ENCODE measurements at regions not wholly inside any gene's neighbourhood (a gene's known extent, or its start where the extent isn't known, plus 50 kb on each side); places are given as distances from the start of the nearest gene placed in this dataset.

DNA sequence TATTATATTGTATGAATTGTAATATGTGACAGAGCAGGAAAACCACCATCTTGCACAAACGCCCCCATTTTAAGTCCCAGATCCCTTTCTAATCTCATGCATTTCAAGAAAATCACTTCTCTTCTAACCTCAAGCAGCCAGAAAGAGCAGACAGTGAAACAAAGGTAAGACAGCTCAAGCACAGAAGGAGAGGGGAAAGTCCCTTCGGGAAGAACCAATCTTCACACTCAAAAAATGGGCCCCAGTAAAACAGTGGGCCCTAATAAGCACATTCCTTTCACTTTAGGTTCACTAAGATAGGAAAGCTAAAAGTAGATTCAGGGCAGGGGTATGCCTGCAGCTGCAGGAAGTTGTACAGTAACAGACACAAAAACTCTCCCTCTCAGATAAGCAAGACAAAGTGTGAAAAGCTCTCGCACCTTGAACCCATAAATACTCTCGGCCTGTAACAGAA lies 1268.7 kb downstream of the SI start:
- TF ChIP-seq NFIC (IDR thresholded peaks at IDR 0.05) = no peak
- no peak for TF ChIP-seq ZBTB7A (IDR thresholded peaks at IDR 0.05; ENCODE audit: low read depth)
- no peak for TF ChIP-seq TAF1 (IDR thresholded peaks at IDR 0.05; ENCODE audit: low read depth)
- TF ChIP-seq EP300 (IDR thresholded peaks at IDR 0.05; ENCODE audit: borderline replicate concordance) = no peak
- no peak for TF ChIP-seq FOXM1 (IDR thresholded peaks at IDR 0.05; ENCODE audit: borderline replicate concordance, low read depth)
- TF ChIP-seq CREB1 (IDR thresholded peaks at IDR 0.05; ENCODE audit: low read depth) = no peak
- TF ChIP-seq, protein P1, sequence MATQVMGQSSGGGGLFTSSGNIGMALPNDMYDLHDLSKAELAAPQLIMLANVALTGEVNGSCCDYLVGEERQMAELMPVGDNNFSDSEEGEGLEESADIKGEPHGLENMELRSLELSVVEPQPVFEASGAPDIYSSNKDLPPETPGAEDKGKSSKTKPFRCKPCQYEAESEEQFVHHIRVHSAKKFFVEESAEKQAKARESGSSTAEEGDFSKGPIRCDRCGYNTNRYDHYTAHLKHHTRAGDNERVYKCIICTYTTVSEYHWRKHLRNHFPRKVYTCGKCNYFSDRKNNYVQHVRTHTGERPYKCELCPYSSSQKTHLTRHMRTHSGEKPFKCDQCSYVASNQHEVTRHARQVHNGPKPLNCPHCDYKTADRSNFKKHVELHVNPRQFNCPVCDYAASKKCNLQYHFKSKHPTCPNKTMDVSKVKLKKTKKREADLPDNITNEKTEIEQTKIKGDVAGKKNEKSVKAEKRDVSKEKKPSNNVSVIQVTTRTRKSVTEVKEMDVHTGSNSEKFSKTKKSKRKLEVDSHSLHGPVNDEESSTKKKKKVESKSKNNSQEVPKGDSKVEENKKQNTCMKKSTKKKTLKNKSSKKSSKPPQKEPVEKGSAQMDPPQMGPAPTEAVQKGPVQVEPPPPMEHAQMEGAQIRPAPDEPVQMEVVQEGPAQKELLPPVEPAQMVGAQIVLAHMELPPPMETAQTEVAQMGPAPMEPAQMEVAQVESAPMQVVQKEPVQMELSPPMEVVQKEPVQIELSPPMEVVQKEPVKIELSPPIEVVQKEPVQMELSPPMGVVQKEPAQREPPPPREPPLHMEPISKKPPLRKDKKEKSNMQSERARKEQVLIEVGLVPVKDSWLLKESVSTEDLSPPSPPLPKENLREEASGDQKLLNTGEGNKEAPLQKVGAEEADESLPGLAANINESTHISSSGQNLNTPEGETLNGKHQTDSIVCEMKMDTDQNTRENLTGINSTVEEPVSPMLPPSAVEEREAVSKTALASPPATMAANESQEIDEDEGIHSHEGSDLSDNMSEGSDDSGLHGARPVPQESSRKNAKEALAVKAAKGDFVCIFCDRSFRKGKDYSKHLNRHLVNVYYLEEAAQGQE (IDR thresholded peaks at IDR 0.05; ENCODE audit: low read depth) = no peak
- no peak for TF ChIP-seq TCF12 (IDR thresholded peaks at IDR 0.05; ENCODE audit: low read depth)
- TF ChIP-seq EGR1 (IDR thresholded peaks at IDR 0.05) = no peak
- TF ChIP-seq TEAD4 (IDR thresholded peaks at IDR 0.05) = no peak
- TF ChIP-seq, protein P2, sequence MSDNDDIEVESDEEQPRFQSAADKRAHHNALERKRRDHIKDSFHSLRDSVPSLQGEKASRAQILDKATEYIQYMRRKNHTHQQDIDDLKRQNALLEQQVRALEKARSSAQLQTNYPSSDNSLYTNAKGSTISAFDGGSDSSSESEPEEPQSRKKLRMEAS (IDR thresholded peaks at IDR 0.05) = no peak
- TF ChIP-seq CEBPB (IDR thresholded peaks at IDR 0.05) = no peak
- no peak for TF ChIP-seq RAD21 (IDR thresholded peaks at IDR 0.05; ENCODE audit: low read depth)
- no peak for TF ChIP-seq YY1 (IDR thresholded peaks at IDR 0.05; ENCODE audit: low read depth)
- TF ChIP-seq, protein P3, sequence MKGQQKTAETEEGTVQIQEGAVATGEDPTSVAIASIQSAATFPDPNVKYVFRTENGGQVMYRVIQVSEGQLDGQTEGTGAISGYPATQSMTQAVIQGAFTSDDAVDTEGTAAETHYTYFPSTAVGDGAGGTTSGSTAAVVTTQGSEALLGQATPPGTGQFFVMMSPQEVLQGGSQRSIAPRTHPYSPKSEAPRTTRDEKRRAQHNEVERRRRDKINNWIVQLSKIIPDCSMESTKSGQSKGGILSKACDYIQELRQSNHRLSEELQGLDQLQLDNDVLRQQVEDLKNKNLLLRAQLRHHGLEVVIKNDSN (IDR thresholded peaks at IDR 0.05) = no peak

DNA sequence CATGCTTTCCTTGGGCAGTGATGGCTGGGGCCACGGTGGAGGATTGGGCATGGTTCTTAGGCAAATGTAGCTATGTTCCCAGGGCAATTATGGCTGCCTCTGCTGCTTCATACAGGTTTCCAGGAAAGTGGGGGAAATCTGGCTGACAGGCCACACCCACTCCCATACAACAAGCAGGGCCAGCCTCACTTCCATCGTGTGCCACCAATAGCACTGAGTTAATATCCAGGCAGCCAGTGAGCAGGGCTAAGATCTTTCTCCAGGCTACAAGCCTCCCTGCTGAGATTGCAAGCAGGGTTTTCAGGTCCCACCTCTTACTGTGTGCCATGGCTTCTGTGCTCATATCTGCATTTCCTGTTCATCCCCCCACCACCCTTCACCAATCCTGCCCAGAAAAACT lies 1291.9 kb downstream of the SI start:
- TF ChIP-seq TEAD4 (IDR thresholded peaks at IDR 0.05) (no peak), TAF1 (IDR thresholded peaks at IDR 0.05; ENCODE audit: low read depth) (no peak), FOXM1 (IDR thresholded peaks at IDR 0.05; ENCODE audit: borderline replicate concordance, low read depth) (no peak), CEBPB (IDR thresholded peaks at IDR 0.05) (no peak), RAD21 (IDR thresholded peaks at IDR 0.05; ENCODE audit: low read depth) (no peak)
- TF ChIP-seq, protein P2 (IDR thresholded peaks at IDR 0.05) = no peak

DNA sequence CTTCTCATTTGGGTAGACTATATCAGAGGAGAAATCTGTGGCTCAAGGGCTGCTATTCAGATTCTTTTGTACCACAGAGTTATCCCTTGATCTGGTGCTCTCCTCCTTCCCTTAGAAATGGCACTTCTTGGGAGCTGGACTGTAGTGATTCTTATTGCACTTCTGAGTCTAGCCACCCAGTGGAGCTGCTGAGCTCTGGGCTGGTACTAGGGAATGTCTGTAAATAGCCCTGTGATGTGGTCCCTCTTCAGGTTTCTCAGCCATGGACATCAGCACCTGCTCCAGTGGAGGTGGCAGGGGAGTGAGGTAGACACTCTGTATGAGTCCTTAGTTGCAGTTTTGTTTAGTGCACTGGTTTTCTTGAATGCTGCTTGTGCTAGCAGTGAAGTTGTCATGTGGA lies 1292.6 kb downstream of the SI start:
- TF ChIP-seq RAD21 (IDR thresholded peaks at IDR 0.05; ENCODE audit: low read depth) = peak; percentile 41; the same call in 1 of the 2 replicates
- no peak for TF ChIP-seq TCF12 (IDR thresholded peaks at IDR 0.05; ENCODE audit: low read depth)
- no peak for TF ChIP-seq CREB1 (IDR thresholded peaks at IDR 0.05; ENCODE audit: low read depth)
- no peak for TF ChIP-seq TEAD4 (IDR thresholded peaks at IDR 0.05)
- no peak for TF ChIP-seq FOXM1 (IDR thresholded peaks at IDR 0.05; ENCODE audit: borderline replicate concordance, low read depth)

DNA sequence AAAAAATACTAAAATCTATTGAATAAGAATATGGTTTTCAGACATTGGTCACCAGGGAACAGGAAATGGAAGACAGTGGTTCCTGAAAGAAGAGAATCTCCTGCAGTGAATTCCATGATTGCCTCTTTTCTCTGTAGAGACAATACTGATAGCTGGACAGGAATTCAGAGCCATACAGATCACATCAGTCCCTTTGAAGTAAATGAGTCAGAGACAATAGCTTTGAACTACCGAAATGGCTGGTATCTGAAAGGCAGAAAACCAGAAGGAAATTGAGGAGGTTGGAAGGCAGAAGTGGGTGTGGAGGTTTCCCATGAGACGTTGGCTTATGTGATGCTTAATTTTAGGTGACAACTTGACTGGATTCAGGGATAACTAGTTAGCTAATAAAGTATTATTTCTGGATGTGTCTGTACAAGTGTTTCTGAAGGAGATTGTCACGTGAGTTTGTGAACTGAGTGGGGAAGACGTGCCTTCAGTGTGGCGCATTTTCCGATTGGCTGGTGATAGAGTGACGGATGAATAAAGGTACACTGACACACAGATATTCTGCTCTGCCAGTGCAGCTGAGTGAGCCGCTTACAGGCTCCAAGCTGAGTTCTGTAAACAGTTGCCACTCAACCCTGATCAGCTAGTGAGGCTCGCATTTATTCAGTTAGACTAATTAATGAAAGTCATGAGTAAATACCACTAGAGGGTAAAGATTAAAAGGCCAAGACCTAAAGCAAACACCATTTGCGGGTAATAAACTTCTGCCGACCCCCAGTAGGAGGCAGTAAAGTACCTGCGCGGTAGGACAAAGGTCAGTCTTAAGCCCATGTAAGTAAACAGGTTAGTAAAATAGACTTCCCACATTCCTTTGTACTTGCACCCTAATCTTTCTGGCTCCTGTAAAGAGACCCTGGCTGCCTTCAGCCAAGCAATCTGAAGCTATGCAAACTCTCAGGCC lies 1298.6 kb downstream of the SI start:
- TF ChIP-seq EGR1 (IDR thresholded peaks at IDR 0.05) = no peak
- TF ChIP-seq TEAD4 (IDR thresholded peaks at IDR 0.05) = no peak
- TF ChIP-seq, protein P2 (IDR thresholded peaks at IDR 0.05) = no peak
- TF ChIP-seq YY1 (IDR thresholded peaks at IDR 0.05; ENCODE audit: low read depth) = no peak
- no peak for TF ChIP-seq NFIC (IDR thresholded peaks at IDR 0.05)
- TF ChIP-seq, protein P3 (IDR thresholded peaks at IDR 0.05) = no peak
- no peak for TF ChIP-seq TAF1 (IDR thresholded peaks at IDR 0.05; ENCODE audit: low read depth)
- TF ChIP-seq, protein P1 (IDR thresholded peaks at IDR 0.05; ENCODE audit: low read depth) = no peak
- TF ChIP-seq FOXM1 (IDR thresholded peaks at IDR 0.05; ENCODE audit: borderline replicate concordance, low read depth) = no peak
- TF ChIP-seq CREB1 (IDR thresholded peaks at IDR 0.05; ENCODE audit: low read depth) = no peak
- no peak for TF ChIP-seq RAD21 (IDR thresholded peaks at IDR 0.05; ENCODE audit: low read depth)
- no peak for TF ChIP-seq TCF12 (IDR thresholded peaks at IDR 0.05; ENCODE audit: low read depth)
- no peak for TF ChIP-seq ZBTB7A (IDR thresholded peaks at IDR 0.05; ENCODE audit: low read depth)
- TF ChIP-seq CEBPB (IDR thresholded peaks at IDR 0.05) = no peak
- TF ChIP-seq EP300 (IDR thresholded peaks at IDR 0.05; ENCODE audit: borderline replicate concordance) = no peak

DNA sequence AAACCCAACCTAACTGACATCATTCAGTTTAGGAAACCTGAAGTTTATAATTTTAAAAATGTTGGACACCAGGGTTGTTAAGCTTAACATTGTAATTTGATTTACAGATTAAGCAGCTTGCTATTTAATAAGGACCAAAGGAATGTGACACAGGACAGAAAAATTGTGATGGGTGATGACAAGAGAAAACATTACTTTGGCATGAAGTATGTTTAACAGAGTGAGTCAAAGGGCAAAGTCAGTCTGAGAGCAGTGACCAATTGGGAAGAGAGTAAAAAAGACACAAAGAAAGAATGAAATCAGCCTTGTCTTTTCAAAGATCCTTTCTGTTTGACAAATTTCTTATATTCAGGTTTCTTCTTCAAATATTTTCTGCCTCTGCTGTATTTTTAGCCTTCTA lies 1301.6 kb downstream of the SI start:
- TF ChIP-seq ZBTB7A (IDR thresholded peaks at IDR 0.05; ENCODE audit: low read depth) = no peak
- TF ChIP-seq, protein P1 (IDR thresholded peaks at IDR 0.05; ENCODE audit: low read depth) = no peak
- no peak for TF ChIP-seq CEBPB (IDR thresholded peaks at IDR 0.05)
- TF ChIP-seq TEAD4 (IDR thresholded peaks at IDR 0.05) = no peak
- TF ChIP-seq RAD21 (IDR thresholded peaks at IDR 0.05; ENCODE audit: low read depth) = no peak
- TF ChIP-seq EP300 (IDR thresholded peaks at IDR 0.05; ENCODE audit: borderline replicate concordance) = no peak
- no peak for TF ChIP-seq YY1 (IDR thresholded peaks at IDR 0.05; ENCODE audit: low read depth)
- TF ChIP-seq TCF12 (IDR thresholded peaks at IDR 0.05; ENCODE audit: low read depth) = no peak
- no peak for TF ChIP-seq NFIC (IDR thresholded peaks at IDR 0.05)
- no peak for TF ChIP-seq FOXM1 (IDR thresholded peaks at IDR 0.05; ENCODE audit: borderline replicate concordance, low read depth)
- no peak for TF ChIP-seq CREB1 (IDR thresholded peaks at IDR 0.05; ENCODE audit: low read depth)
- TF ChIP-seq TAF1 (IDR thresholded peaks at IDR 0.05; ENCODE audit: low read depth) = no peak
- TF ChIP-seq, protein P2 (IDR thresholded peaks at IDR 0.05) = no peak
- TF ChIP-seq, protein P3 (IDR thresholded peaks at IDR 0.05) = no peak
